Renal cortex interstitium (tissue), 11 donors: ENCODE measurements at regions not wholly inside any gene's neighbourhood (a gene's known extent, or its start where the extent isn't known, plus 50 kb on each side); places are given as distances from the start of the nearest gene placed in this dataset.
A peak's percentile ranks its signal among the peaks of the same experiment; 100 is the strongest.

ENCODE experiments used
- DNase-seq, 11 donors: peaks; one replicate each; pipeline ENCODE4 v3.0.0-alpha.2; 2013; ENCODE audit warnings: low read depth in 9 of 11, low spot score in 4 of 11; ENCODE audit errors: extremely low read depth in 1 of 11

DNA sequence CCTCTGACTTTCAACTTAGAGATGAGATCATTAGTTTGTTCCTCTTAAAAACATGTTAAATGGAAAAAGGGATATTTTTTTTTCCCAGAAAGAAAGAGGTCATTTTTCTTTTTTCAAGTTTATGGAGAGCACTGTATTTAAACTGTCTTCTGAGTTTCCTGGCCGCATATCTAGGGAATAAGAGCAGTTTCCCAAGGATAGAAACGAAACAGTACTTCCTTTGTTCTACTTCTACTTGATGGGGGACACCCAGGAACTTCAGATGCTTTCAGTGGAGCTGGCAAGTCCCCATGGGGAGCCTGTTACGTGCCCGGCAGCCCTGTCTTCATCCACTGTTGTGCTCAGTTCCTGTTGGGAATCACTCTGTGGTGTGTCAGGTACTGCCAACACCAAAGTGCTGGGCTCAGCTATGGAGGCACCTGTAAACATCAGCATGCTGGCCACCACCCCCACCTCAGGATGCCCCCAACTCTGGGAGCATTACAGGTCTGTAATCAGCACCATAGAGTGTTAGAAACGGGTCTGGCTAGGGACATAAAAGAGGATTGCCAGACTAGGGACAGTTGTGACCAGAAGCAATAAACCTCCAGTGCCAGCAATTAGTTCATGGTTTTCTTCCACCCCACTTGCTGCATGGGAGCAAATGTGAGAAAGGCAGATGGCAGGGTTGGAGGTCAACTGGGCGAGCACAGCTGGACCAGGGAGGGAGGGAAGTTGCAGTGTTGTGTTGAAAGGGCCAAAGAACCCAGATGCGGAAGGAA lies 221.7 kb upstream of the ECI2 start:
- DNase-seq, result no peak

DNA sequence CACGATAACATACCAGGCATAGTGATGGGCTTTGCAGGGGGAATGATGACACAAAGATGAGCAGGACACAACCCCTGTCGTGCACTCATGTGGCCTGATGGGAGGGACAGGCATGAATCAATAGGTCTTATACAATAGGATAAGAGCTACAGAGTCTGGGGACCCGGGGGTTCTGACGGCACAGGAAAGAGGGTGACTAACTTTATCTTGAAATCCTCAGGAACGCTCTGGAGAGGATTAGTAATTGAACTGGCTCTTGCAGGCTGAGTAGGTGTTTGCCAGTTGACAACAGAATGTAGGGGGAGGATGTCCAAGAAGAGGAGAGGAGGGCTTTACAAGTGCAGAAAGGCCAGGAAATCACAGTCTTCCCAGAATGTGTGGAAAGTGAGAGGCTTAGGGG lies 219.9 kb upstream of the ECI2 start:
- DNase-seq, result no peak

DNA sequence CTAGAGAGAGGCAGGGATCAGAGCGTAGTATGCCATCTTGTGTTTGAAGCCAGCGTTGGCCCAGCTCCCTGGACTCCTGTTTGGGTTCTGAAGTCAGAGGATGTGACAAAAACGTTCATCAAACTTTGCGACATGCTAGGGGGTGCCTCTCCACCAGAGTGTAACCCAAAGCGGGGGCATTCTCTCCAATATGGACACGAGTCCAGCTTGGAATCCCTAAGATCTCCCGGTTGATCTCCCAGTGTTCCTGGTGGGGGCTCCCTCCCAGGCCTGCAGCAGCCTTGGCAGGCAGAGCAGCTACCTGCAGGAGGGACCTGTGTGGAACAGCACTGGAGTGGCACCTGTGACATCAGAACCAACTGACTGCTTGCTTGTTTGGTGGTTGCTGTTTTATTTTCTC lies 218.8 kb upstream of the ECI2 start:
- DNase-seq, result no peak

DNA sequence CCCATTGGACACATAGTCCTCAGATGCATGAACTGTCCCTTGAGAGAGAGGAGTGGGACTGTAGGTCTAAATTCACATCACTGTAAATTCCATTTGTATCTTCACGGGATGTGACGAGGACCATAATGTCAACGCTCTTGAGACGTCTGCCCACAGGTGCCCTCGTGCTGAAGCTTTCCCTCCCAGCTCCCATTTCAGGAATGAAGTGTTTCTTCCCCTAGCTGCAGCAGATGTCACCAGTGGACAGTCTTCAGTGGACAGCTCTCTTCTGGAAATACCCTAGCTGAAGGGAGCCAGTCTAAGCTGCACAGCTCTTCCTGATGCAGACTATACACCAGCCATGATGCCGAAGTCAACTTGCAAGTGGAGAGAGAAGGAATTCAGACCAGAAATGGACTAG lies 217.4 kb upstream of the ECI2 start:
- no peak for DNase-seq

DNA sequence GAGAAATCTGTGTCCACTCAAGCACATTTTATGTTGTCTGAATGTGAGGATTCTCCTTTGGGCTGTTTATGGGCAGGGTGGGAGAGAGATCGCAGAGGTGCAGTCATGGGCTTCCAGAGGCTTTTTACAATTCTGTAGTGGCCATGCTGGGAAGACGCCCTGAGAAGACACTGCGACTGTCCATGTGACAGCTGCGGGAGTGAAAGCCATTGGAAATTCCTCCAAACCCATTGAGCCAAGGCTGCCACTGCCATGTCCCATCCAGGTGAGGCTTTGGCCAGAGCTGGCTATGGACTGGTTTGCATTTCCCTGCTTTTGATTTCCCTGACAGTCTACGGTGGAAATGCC lies 216.9 kb upstream of the ECI2 start:
- no peak for DNase-seq

DNA sequence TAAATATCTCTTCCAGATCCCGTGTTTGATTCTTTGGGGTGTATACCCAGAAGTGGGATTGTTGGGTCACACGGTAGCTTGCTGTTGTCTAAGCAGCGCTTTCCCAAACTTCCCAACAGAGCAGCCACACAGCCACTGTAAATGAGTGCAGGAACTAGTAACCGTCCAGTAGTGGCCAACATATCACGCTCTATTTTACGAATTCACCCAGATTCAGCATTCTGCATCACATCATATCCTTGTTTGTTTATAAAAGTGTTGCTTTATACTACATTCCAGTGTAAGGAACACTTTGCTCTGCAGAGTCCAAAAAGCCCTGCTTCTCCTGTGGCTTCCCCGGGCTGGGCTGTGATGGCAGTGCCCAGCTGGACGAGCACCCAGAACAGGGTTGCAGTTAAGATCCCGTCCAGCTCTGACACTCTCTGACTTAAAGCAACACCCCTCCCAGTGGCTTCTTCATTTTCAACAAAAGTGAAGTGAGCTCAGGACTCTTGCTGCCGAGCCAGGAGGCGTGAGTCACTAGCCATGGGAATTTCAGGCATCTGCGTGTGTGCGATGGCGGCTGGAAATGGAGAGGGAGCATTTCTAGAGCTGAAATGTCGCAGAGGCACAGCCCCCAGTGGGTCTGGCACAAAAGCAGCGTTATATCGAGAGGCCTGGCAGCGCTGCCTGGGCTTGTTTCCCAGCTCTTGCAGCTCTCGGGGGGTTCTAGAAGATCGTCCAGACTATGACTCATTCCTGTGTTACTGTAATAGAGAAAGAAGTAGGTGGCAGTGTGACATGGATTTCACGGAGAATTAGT lies 216.3 kb upstream of the ECI2 start:
- DNase-seq, result no peak

DNA sequence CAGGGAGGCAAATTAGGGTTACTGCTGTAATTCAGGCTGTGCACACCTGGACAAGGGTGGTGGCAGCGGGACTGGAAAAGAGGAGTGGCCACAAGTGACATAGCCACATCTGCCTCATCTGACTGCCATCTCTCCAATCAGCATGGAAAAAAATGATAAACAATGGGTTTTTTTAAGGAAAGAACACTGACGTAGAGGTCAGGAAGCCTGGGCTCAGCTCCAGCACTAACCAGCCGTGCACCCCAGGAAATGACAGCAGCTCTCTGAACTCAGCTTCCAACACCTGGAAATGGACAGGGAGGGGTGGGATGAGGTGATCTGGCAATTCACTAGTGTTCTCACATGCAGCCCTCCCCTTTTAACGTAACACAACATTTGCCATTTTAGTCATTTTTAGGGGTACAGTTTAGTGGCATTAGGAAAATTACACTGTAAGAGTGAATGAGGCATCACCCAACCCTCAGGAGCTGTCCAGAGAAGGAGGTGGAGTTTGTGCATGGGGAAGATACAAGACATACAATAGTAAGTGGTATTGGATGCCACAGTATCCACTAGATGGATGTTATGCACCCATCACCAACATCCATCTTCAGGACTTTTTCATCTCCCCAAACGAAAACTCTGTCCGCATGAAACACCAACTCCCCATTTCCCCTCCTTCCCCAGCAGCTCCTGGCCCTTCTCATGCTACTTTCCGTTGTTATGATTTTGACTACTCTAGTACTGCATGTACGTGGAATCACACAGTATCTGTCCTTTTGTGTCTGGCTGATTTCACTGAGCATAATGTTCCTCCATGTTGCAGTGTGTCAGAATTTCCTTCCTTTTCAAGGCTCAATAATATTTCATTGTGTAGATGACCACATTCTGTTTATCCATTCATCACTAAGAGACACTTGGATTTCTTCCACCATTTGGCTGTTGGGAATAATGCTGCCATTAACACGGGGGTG lies 215.5 kb upstream of the ECI2 start:
- DNase-seq, result peak in 1 of 11 donors; percentile 23

DNA sequence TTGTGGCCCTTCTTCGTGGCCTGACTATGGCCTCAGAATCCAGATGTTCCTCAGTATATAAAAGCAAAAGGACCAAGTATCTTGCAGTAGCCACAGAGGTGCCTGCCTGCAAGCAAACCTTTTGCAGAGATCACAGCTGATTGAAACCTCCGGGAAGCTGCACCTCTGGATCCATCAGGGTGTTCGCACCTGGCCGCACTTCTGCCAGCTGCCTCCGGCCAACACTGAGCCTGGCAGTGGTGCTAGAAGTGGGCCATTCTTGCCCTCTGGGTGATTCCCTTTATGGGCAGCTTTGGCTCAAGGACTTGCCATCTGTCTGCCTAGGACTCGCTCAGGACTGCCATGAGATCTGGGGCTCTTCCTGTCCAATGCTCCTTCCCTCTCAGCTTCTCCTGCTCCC lies 214.6 kb upstream of the ECI2 start:
- DNase-seq, result no peak

DNA sequence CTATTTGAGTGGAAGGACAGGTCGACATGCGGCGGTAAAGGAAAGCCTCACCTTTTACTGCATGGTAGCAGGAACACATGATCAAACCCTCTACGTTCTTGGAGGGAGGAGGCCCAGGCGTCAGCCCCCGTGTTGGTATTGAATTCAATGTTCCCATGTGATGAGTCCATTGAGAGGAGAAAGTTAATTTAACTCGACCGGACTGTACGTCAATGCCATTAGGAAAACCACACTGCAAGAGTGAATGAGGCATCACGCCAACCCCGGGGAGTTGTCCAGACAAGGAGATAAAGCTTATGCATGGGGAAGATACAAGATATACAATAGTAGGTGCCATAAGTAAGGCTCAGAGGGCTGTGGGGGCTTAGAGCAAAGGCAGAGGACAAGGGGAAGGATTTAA lies 213.9 kb upstream of the ECI2 start:
- DNase-seq, result no peak

DNA sequence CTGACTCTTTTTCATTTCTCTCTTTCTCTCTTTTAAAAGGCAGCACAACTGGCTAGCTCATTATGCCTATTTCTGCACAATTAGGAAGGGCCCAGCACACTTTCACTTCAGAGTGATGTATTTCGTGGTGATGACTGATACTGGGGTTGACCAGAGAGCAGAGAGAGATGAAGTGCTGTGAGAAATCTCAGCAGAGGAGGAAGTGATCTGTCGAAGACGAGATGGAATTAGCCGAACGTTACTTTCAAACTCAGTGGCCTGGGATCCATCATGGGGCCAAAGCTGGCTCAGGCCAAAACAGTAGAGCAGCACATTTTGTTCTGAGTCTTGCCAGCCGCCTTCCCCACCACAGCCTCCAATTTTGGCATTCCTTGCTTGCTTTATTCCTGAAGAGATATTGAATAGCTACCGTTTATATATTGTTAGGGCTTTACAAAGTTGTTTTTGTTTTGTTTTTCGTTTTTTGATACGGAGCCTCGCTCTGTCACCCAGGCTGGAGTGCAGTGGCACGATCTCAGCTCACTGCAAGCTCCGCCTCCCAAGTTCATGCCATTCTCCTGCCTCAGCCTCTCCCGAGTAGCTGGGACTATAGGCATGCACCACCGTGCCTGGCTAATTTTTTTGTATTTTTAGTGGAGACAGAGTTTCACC lies 213.2 kb upstream of the ECI2 start:
- no peak for DNase-seq

DNA sequence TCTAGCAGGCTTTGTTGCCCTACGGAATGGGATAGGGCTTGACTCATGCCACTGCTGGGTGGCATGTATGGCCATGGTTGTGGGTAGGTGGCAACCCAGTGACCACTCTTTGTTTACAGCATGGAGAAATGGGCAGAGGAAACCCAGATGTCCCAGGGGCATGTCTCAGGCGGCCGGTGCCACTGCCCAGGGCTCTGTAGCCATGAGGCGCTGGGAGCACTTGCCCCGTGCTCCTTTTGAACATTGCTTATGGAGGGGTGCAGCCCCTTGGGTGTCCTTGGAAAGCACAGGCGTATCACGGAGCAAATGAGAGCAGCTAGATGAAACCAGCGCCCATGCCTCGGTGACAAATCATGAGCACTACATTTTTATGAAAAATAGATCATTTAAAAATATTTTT lies 212.5 kb upstream of the ECI2 start:
- no peak for DNase-seq

DNA sequence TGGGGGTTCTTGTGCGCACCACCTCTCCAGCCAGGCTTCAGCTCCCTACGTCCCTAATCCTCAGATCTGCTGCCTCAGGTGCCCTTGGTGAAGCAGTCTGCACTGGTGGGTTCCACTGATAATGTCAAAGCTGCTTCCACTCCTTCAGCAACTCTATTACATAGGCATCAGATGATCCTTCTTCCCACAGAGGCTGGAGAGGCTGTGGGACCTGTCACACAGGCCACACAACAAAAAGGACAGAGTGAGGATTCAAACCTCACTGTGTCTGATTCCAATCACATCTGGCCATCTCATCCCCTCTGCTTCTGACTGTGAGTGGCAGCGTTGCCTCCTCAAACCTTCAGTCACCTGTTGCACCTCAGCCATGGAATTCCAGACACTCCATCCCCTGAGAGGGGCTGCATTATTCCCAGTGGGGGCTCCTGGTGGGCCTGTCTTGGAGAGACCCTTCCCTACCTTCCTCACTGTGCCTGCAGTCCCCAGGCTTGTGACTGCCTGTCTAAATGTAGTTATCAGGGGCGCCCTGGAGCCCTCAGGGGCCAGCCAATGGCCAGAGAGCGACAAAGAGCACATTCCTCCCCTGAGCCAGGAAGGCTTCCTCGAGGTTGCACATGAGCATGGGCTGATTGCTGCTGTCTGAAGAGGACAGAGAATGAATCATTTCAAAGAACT lies 211.4 kb upstream of the ECI2 start:
- no peak for DNase-seq

DNA sequence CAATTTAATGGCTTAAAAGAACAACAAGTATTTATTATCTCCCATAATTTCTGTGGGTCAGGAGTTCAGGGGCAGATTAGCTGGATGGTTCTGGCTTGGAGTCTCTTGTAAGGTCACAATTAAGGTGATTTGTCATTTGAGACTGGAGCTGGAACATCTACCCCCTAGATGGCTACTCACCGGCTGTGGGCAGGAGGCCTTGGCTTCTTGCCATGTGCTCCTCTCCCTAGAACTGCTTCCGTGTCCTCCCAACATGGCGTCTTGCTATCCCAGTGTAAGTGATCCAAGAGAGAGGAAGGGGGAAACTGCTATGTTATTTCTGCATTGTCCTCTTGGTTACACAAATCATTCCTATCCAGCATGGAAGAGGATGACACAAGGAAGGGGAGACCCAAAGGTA lies 210.2 kb upstream of the ECI2 start:
- DNase-seq, result no peak

DNA sequence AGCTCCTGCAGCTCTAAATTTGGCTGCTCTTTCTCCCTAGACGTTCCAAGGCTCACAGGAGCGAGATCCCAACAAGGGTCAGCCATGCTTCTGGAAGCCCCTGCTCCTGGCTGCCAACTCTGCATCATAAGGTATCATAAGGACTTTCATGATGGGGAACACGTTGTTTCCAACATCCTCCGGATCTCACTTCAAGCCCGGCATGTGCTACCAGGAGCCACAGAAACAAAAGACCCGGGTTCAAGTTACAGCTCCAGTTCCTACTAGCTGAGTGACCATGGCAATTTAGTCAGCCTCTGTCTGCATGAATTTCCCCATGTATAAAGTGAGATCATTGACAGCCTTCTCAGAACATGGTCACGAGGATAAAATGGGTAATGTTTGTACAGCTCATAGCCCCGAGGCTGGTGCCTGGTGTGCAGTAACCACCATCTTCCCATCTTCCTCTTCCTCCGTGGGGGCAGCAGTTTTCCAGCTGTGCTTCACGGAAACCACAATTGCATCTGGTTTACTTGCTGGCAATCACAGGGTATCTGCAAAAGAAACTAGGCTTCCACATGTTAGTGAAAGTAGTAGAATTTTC lies 209.0 kb upstream of the ECI2 start:
- DNase-seq, result no peak

DNA sequence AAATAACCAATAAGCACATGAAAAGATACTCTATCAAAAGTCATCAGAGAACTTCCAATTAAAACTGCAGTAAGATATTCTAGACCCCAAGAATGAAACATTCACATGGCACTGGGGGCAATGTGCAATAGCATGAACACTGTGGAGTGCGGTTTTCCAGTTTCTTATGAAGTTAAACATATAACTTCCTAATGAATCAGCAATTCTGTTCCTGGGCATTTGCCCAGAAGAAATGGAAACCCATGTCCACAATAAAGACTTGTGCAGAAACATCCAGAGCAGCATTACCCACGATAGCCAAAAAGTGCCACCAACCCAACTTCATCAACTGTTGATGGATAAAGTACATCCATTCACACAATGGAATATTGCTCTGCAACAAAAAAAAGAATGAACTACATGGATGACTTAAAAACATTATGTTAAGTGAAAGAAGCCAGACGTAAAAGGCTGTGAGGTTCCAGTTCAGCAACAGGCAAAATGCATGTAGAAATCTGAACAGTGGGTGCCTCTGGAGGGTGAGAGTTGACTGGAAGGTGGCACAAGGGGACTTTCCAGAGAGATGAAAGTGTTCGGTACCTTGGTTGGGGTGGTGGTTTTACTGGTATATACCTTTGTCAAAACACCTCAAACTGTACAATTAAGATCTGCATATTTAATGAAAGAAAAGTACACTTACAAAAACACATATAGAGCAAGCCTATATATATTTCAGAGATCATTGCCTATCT lies 207.2 kb upstream of the ECI2 start:
- DNase-seq, result no peak

DNA sequence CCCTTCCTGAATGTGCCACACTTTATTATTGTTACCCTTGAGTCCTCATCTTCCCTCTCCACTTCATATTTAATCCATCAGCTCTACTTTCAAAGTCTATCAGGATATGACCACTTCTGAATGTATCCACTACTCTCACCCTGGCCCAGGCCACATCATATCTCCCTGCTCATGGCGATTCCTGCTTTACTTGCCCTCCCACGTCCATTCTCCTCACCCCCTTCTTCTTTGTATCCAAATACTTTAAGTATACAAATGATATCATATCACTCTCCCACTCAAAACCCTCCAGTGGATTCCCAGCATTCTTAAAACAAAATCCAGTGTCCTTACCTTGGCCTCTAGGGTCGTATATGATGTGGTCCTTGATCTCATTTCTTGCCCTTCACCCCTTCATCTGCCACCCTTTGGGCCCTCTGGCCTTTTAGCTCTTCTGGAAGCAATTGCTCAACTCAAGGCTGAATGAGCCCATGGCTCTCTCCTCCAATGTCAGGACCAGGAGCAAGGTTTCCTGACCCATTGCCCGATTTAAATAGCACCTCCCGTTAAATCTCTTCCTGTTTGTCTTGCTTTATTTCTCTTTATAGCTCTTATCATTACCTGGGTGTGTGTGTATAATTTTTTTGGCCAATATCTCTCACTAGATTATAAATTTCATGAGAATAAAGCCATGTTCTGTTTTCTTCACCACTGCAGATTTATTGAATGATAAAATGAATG lies 205.9 kb upstream of the ECI2 start:
- no peak for DNase-seq

DNA sequence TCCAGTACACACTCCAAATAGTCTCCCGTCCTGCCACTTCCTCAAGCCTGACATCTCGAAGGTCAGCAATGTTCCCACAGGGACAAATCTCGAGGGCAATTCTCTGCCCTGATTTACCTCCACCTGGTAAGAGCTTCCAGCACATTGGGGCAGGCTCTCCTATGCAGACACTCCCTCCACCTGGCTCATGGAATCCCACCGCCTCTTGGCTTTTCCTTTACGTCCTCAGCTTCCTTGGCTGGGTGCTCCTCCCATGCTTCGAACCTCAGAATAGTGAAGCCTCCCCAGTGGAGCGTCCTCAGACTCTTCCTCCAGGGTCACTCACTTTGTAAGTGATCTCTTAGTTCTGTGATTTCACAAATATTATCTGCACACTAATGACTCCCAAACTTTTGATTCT lies 205.2 kb upstream of the ECI2 start:
- no peak for DNase-seq
